Glutamatergic neuron (in vitro differentiated cells): ENCODE measurements at regions not wholly inside any gene's neighbourhood (a gene's known extent, or its start where the extent isn't known, plus 50 kb on each side); places are given as distances from the start of the nearest gene placed in this dataset.

Experiments
- DNase-seq: peaks from one replicate; pipeline ENCODE4 v3.0.0; 2022
- H3K27ac Mint-ChIP-seq: one replicate; pipeline ENCODE4 v1.8.0; 2020; ENCODE audit warnings: mild to moderate bottlenecking, mixed read lengths, inconsistent platforms; ENCODE audit not compliant: unreplicated experiment
- H3K27me3 Mint-ChIP-seq: one replicate; pipeline ENCODE4 v1.8.0; 2020; ENCODE audit warnings: mild to moderate bottlenecking, moderate library complexity, mixed read lengths, inconsistent platforms; ENCODE audit not compliant: unreplicated experiment
- H3K36me3 Mint-ChIP-seq: one replicate; pipeline ENCODE4 v1.8.0; 2020; ENCODE audit warnings: mild to moderate bottlenecking, mixed read lengths, inconsistent platforms; ENCODE audit not compliant: unreplicated experiment
- H3K4me1 Mint-ChIP-seq: one replicate; pipeline ENCODE4 v1.8.0; 2020; ENCODE audit warnings: mild to moderate bottlenecking, low read depth, mixed read lengths, inconsistent platforms; ENCODE audit not compliant: unreplicated experiment
- H3K4me3 Mint-ChIP-seq: one replicate; pipeline ENCODE4 v1.8.0; 2020; ENCODE audit warnings: mild to moderate bottlenecking, mixed read lengths, inconsistent platforms; ENCODE audit not compliant: unreplicated experiment
- H3K9me3 Mint-ChIP-seq: one replicate; pipeline ENCODE4 v1.8.0; 2020; ENCODE audit warnings: mild to moderate bottlenecking, moderate library complexity, mixed read lengths, inconsistent platforms; ENCODE audit not compliant: unreplicated experiment
- CTCF ChIP-seq: fragments of 200-600 bp; sonication (generic); IDR thresholded peaks from one replicate; pipeline ENCODE4 v1.5.0; 2021; ENCODE audit not compliant: partially characterized antibody, unreplicated experiment

- no peak overlapping the region for H3K27ac Mint-ChIP-seq
- H3K9me3 Mint-ChIP-seq = no peaks in the 10 kb centered on the region
- no peaks in the 10 kb centered on the region for H3K36me3 Mint-ChIP-seq
- peaks cover 2% of the 10 kb centered on the region for H3K4me1 Mint-ChIP-seq
- no peak for TF ChIP-seq CTCF
- peaks cover 2% of the 10 kb centered on the region for H3K27me3 Mint-ChIP-seq
- no peak for DNase-seq
- H3K4me3 Mint-ChIP-seq = no peak overlapping the region
Observed at GRCh38 chr5:135127439-135128240, 93.6 kb upstream of the PITX1 start.

- Mint-ChIP-seq H3K27ac (no peak overlapping the region), H3K9me3 (no peaks in the 10 kb centered on the region), H3K4me3 (no peak overlapping the region), H3K4me1 (peaks cover 2% of the 10 kb centered on the region), H3K27me3 (peaks cover 2% of the 10 kb centered on the region), H3K36me3 (no peaks in the 10 kb centered on the region)
- no peak for TF ChIP-seq CTCF
- no peak for DNase-seq
Observed at GRCh38 chr5:135126688-135127438, 92.8 kb upstream of the PITX1 start.

- Mint-ChIP-seq H3K4me3 (no peak overlapping the region), H3K36me3 (no peaks in the 10 kb centered on the region), H3K4me1 (no peaks in the 10 kb centered on the region), H3K27me3 (peaks cover 2% of the 10 kb centered on the region), H3K9me3 (no peaks in the 10 kb centered on the region), H3K27ac (no peak overlapping the region)
- no peak for DNase-seq
- no peak for TF ChIP-seq CTCF
Observed at GRCh38 chr5:135124724-135125123, 90.7 kb upstream of the PITX1 start.

- DNase-seq = no peak
- H3K27me3 Mint-ChIP-seq = no peaks in the 10 kb centered on the region
Observed at GRCh38 chr5:135124128-135124527, 90.1 kb upstream of the PITX1 start.

More at GRCh38 chr5:135124128-135124527, 90.1 kb upstream of the PITX1 start:
- H3K4me3 Mint-ChIP-seq = no peak overlapping the region
- H3K36me3 Mint-ChIP-seq = no peaks in the 10 kb centered on the region
- TF ChIP-seq CTCF = no peak
- no peaks in the 10 kb centered on the region for H3K9me3 Mint-ChIP-seq
- H3K4me1 Mint-ChIP-seq = no peaks in the 10 kb centered on the region
- H3K27ac Mint-ChIP-seq = no peak overlapping the region
